ENCODE measurements at regions not wholly inside any gene's neighbourhood (a gene's known extent, or its start where the extent isn't known, plus 50 kb on each side); places are given as distances from the start of the nearest gene placed in this dataset.

- no peaks in the 10 kb centered on the region for H3K27me3 ChIP-seq (ENCODE audit: control insufficient read depth in 3 of 3, insufficient read depth in 3 of 3, low read depth in 1 of 3, low read length in 3 of 3)
Observed at GRCh38 chr2:100704156-100704555, 115.8 kb upstream of the NPAS2 start.

GRCh38 chr2:100704711-100705110 is 115.2 kb upstream of the NPAS2 start:
- no peak overlapping the region for H2BK15ac ChIP-seq (ENCODE audit: low read length)
- H3K36me3 ChIP-seq (replicated peaks in 1 of 2; ENCODE audit: control insufficient read depth in 2 of 2, insufficient read depth in 2 of 2, low read length in 2 of 2), result no peaks in the 10 kb centered on the region
- H2BK12ac ChIP-seq (ENCODE audit: low read length), result no peak overlapping the region
- H3K23ac ChIP-seq (ENCODE audit: low read depth, low read length, poor library complexity), result no peak overlapping the region
- H3K27me3 ChIP-seq (ENCODE audit: control insufficient read depth in 3 of 3, insufficient read depth in 3 of 3, low read depth in 1 of 3, low read length in 3 of 3), result no peaks in the 10 kb centered on the region
- H3K4me3 ChIP-seq (ENCODE audit: low read length in 2 of 2), result no peak overlapping the region
- no peak overlapping the region for H4K91ac ChIP-seq (ENCODE audit: low read depth, low read length, poor library complexity)
- H3K27ac ChIP-seq (replicated peaks; ENCODE audit: low read length), result no peak overlapping the region
- H2AFZ ChIP-seq (ENCODE audit: low read length), result no peak overlapping the region
- H3K18ac ChIP-seq (ENCODE audit: low read length), result no peak overlapping the region
- no peak overlapping the region for H2BK120ac ChIP-seq (ENCODE audit: low read depth, low read length)
- H3K4me1 ChIP-seq (ENCODE audit: control insufficient read depth in 2 of 2, insufficient read depth in 1 of 2, low read depth in 1 of 2, low read length in 2 of 2), result no peaks in the 10 kb centered on the region
- H3K4ac ChIP-seq (ENCODE audit: low read length), result no peak overlapping the region
- H3K9me3 ChIP-seq (replicated peaks in 1 of 2; ENCODE audit: control insufficient read depth in 2 of 2, insufficient read depth in 1 of 2, low read depth in 1 of 2, low read length in 2 of 2), result no peaks in the 10 kb centered on the region
- H4K8ac ChIP-seq (ENCODE audit: low read depth, low read length), result no peak overlapping the region
- no peak overlapping the region for H3K9ac ChIP-seq (ENCODE audit: low read depth, low read length, poor library complexity)
- DNase-seq (ENCODE audit: low spot score), result no peak
- H3K79me1 ChIP-seq (ENCODE audit: low read depth, low read length), result no peaks in the 10 kb centered on the region
- WGBS, 2 donors (ENCODE audit: extremely low coverage in 2 of 2, insufficient read length in 2 of 2, insufficient replicate concordance in 1 of 2), result no CpG with 5 or more reads among the region's 8 CpGs
- H3K14ac ChIP-seq (ENCODE audit: low read length), result no peak overlapping the region
- H2AK5ac ChIP-seq (ENCODE audit: low read depth, low read length), result no peak overlapping the region
- H2BK5ac ChIP-seq (ENCODE audit: low read length), result no peak overlapping the region
- H3K4me2 ChIP-seq (ENCODE audit: insufficient read depth, low read length, poor library complexity, severe bottlenecking), result no peak overlapping the region

More at GRCh38 chr2:100704156-100704555, 115.8 kb upstream of the NPAS2 start:
- no peaks in the 10 kb centered on the region for H3K79me1 ChIP-seq (ENCODE audit: low read depth, low read length)
- H3K4me1 ChIP-seq (ENCODE audit: control insufficient read depth in 2 of 2, insufficient read depth in 1 of 2, low read depth in 1 of 2, low read length in 2 of 2), result no peaks in the 10 kb centered on the region
- no peak overlapping the region for H2BK5ac ChIP-seq (ENCODE audit: low read length)
- no peak for DNase-seq (ENCODE audit: low spot score)
- peak overlapping the region; percentile 15 for H3K9ac ChIP-seq (ENCODE audit: low read depth, low read length, poor library complexity)
- no peak overlapping the region for H3K18ac ChIP-seq (ENCODE audit: low read length)
- H3K4ac ChIP-seq (ENCODE audit: low read length), result no peak overlapping the region
- whole genome bisulfite sequencing, 2 donors (ENCODE audit: extremely low coverage in 2 of 2, insufficient read length in 2 of 2, insufficient replicate concordance in 1 of 2), result no CpG with 5 or more reads among the region's 7 CpGs
- H3K14ac ChIP-seq (ENCODE audit: low read length), result no peak overlapping the region
- no peak overlapping the region for H2BK15ac ChIP-seq (ENCODE audit: low read length)
- H3K23ac ChIP-seq (ENCODE audit: low read depth, low read length, poor library complexity), result no peak overlapping the region
- no peak overlapping the region for H3K27ac ChIP-seq (replicated peaks; ENCODE audit: low read length)
- no peaks in the 10 kb centered on the region for H3K36me3 ChIP-seq (replicated peaks in 1 of 2; ENCODE audit: control insufficient read depth in 2 of 2, insufficient read depth in 2 of 2, low read length in 2 of 2)
- H3K4me2 ChIP-seq (ENCODE audit: insufficient read depth, low read length, poor library complexity, severe bottlenecking), result no peak overlapping the region
- H2BK12ac ChIP-seq (ENCODE audit: low read length), result no peak overlapping the region
- no peak overlapping the region for H2BK120ac ChIP-seq (ENCODE audit: low read depth, low read length)
- no peak overlapping the region for H2AK5ac ChIP-seq (ENCODE audit: low read depth, low read length)
- H2AFZ ChIP-seq (ENCODE audit: low read length), result no peak overlapping the region
- H3K9me3 ChIP-seq (replicated peaks in 1 of 2; ENCODE audit: control insufficient read depth in 2 of 2, insufficient read depth in 1 of 2, low read depth in 1 of 2, low read length in 2 of 2), result no peaks in the 10 kb centered on the region
- no peak overlapping the region for H4K91ac ChIP-seq (ENCODE audit: low read depth, low read length, poor library complexity)
- no peak overlapping the region for H3K4me3 ChIP-seq (ENCODE audit: low read length in 2 of 2)
- H4K8ac ChIP-seq (ENCODE audit: low read depth, low read length), result no peak overlapping the region

DNA sequence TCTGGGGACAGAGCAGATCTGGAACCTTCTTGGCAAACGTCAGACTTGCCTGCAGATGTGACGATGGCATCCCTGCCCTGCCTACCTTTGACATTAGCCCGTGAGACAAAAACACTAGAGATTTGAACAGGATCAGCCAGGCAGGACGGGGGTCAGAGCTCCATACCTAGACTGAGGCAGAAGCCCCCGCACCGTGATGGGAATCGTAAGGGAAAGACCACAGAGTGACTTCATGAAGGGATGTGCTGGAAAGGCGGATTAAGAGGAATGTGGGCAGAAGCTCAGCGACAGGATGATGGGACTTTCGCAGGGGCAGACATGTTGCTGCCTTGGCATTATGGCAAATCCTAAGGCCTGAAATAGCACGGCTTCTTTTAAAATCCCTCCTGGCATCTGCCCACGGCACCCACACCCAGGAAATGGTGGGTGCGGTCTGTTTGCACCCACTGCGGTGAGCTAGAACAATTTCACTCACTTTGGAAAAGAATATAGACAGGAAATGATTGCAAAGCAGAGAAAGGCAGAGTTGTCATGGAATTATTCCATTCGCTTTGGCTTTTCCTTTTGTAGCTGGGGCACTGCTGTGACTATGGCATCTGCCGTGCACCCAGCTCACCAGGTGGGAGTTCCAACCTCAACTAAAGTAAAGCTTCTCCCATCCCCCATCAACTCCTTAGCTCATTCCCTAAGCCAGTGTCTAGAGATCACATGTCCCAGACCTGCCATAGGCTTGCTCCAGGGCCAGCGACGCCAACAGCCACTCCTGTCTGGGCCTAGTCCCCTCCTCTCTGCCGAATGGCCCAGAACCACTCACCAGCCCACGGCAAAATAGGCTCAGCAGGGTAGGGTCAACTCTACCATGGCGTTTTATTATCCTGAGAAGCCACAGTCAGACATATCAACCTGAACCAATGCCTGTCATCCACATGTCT is 112.7 kb upstream of the NPAS2 start:
- Histone ChIP-seq H2BK120ac (ENCODE audit: low read depth, low read length) (no peak overlapping the region), H3K14ac (ENCODE audit: low read length) (no peak overlapping the region), H2AK5ac (ENCODE audit: low read depth, low read length) (no peak overlapping the region), H3K4me3 (ENCODE audit: low read length in 2 of 2) (no peak overlapping the region), H3K79me1 (ENCODE audit: low read depth, low read length) (no peaks in the 10 kb centered on the region), H2BK15ac (ENCODE audit: low read length) (no peak overlapping the region), H3K9ac (ENCODE audit: low read depth, low read length, poor library complexity) (no peak overlapping the region), H4K8ac (ENCODE audit: low read depth, low read length) (no peak overlapping the region), H3K36me3 (replicated peaks in 1 of 2; ENCODE audit: control insufficient read depth in 2 of 2, insufficient read depth in 2 of 2, low read length in 2 of 2) (no peaks in the 10 kb centered on the region), H3K23ac (ENCODE audit: low read depth, low read length, poor library complexity) (no peak overlapping the region), H3K4ac (ENCODE audit: low read length) (no peak overlapping the region), H2BK12ac (ENCODE audit: low read length) (no peak overlapping the region), H4K91ac (ENCODE audit: low read depth, low read length, poor library complexity) (no peak overlapping the region), H3K27me3 (ENCODE audit: control insufficient read depth in 3 of 3, insufficient read depth in 3 of 3, low read depth in 1 of 3, low read length in 3 of 3) (no peaks in the 10 kb centered on the region), H3K18ac (ENCODE audit: low read length) (no peak overlapping the region), H3K4me1 (ENCODE audit: control insufficient read depth in 2 of 2, insufficient read depth in 1 of 2, low read depth in 1 of 2, low read length in 2 of 2) (no peaks in the 10 kb centered on the region), H2AFZ (ENCODE audit: low read length) (no peak overlapping the region), H2BK5ac (ENCODE audit: low read length) (no peak overlapping the region), H3K4me2 (ENCODE audit: insufficient read depth, low read length, poor library complexity, severe bottlenecking) (no peak overlapping the region), H3K27ac (replicated peaks; ENCODE audit: low read length) (no peak overlapping the region), H3K9me3 (replicated peaks in 1 of 2; ENCODE audit: control insufficient read depth in 2 of 2, insufficient read depth in 1 of 2, low read depth in 1 of 2, low read length in 2 of 2) (no peaks in the 10 kb centered on the region)
- DNase-seq (ENCODE audit: low spot score), result no peak
- no CpG with 5 or more reads among the region's 21 CpGs for WGBS, 2 donors (ENCODE audit: extremely low coverage in 2 of 2, insufficient read length in 2 of 2, insufficient replicate concordance in 1 of 2)

GRCh38 chr2:100708333-100708732 is 111.6 kb upstream of the NPAS2 start:
- no peak for DNase-seq (ENCODE audit: low spot score)
- no peak overlapping the region for H3K4ac ChIP-seq (ENCODE audit: low read length)
- H3K27ac ChIP-seq (replicated peaks; ENCODE audit: low read length), result no peak overlapping the region
- H2BK15ac ChIP-seq (ENCODE audit: low read length), result no peak overlapping the region
- no peak overlapping the region for H4K8ac ChIP-seq (ENCODE audit: low read depth, low read length)
- H3K9ac ChIP-seq (ENCODE audit: low read depth, low read length, poor library complexity), result no peak overlapping the region
- no peaks in the 10 kb centered on the region for H3K9me3 ChIP-seq (replicated peaks in 1 of 2; ENCODE audit: control insufficient read depth in 2 of 2, insufficient read depth in 1 of 2, low read depth in 1 of 2, low read length in 2 of 2)
- H4K91ac ChIP-seq (ENCODE audit: low read depth, low read length, poor library complexity), result no peak overlapping the region
- no peak overlapping the region for H2BK5ac ChIP-seq (ENCODE audit: low read length)
- H3K4me2 ChIP-seq (ENCODE audit: insufficient read depth, low read length, poor library complexity, severe bottlenecking), result no peak overlapping the region
- no peak overlapping the region for H2AK5ac ChIP-seq (ENCODE audit: low read depth, low read length)
- no peak overlapping the region for H2BK12ac ChIP-seq (ENCODE audit: low read length)
- no peak overlapping the region for H3K18ac ChIP-seq (ENCODE audit: low read length)
- no peak overlapping the region for H2AFZ ChIP-seq (ENCODE audit: low read length)
- no CpG with 5 or more reads among the region's 3 CpGs for WGBS, 2 donors (ENCODE audit: extremely low coverage in 2 of 2, insufficient read length in 2 of 2, insufficient replicate concordance in 1 of 2)
- H3K79me1 ChIP-seq (ENCODE audit: low read depth, low read length), result no peaks in the 10 kb centered on the region
- no peaks in the 10 kb centered on the region for H3K4me1 ChIP-seq (ENCODE audit: control insufficient read depth in 2 of 2, insufficient read depth in 1 of 2, low read depth in 1 of 2, low read length in 2 of 2)
- no peaks in the 10 kb centered on the region for H3K27me3 ChIP-seq (ENCODE audit: control insufficient read depth in 3 of 3, insufficient read depth in 3 of 3, low read depth in 1 of 3, low read length in 3 of 3)
- no peak overlapping the region for H2BK120ac ChIP-seq (ENCODE audit: low read depth, low read length)
- H3K4me3 ChIP-seq (ENCODE audit: low read length in 2 of 2), result no peak overlapping the region
- no peaks in the 10 kb centered on the region for H3K36me3 ChIP-seq (replicated peaks in 1 of 2; ENCODE audit: control insufficient read depth in 2 of 2, insufficient read depth in 2 of 2, low read length in 2 of 2)
- H3K23ac ChIP-seq (ENCODE audit: low read depth, low read length, poor library complexity), result no peak overlapping the region
- H3K14ac ChIP-seq (ENCODE audit: low read length), result no peak overlapping the region

Measured in neuronal stem cell (in vitro differentiated cells).